HL-60/S4 treated with retinoic acid at 250 ng/mL for 4 days and 3 days (cell line): ENCODE measurements at regions not wholly inside any gene's neighbourhood (a gene's known extent, or its start where the extent isn't known, plus 50 kb on each side); places are given as distances from the start of the nearest gene placed in this dataset.

Experiments used
- in situ Hi-C: fragments of 300-500 bp; cut with MboI; formaldehyde crosslinking; loops from 2 replicates; pipeline ENCODE4 v1.7.0; 2022; ENCODE audit warnings: low sequenced_read_pairs

DNA sequence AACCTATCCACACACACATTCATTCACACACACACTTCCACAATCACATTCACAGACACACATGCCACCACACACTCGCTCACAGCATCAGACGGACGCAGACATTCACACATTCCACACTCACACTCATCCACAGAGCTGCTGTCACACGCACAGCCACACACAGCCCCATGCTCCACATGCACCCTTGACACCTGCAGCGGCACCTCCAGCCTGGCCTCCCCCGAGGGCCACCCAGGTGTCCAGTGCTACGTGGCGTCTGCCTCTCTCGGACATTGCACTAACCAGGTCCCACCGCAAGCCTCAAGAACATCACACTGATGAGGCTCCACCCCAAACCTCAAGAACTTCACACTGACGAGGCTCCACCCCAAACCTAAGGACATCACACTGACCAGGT lies 155.2 kb downstream of the RBFOX3 start:
- in situ Hi-C loops, result no loop called here

DNA sequence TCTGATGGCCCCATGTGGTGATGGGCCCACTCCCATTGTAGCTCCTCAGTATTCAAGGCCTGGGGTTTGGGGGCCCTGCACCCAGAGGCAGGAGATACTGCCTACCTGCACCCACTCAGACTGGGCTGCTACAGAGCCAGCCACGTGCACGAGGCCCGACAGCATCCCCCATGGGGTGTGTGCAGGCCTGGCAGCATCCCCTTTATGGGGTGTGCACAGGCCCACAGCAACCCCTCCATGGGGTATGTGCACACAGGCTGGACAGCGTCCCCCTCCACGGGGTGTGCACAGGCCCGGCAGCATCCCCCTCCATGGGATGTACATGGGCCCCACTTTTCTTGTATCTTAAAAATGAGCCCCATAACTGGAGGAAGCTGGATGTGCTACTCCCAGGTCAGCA lies 156.0 kb downstream of the RBFOX3 start:
- in situ Hi-C loops, result no loop called here

DNA sequence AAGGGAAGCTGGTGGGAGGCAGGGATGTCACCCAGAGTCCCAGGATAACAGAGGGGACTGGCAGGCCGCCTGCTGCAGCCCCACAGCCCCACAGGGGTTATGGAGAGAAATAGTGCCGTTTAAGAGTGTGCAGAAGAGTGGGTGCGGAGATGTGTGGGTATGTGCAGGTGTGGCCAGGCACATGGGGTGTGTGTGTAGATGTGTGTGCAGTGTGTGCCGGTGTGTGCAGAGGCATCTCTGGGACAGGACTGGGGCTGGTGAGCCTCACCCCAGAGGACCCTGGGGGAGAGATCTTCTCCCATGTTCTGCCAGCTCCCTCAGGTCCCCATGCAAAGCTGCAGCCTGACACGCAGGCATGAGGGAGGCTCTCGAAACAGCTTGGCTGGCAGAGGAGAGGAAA lies 157.4 kb downstream of the RBFOX3 start:
- in situ Hi-C loops, result no loop called here

DNA sequence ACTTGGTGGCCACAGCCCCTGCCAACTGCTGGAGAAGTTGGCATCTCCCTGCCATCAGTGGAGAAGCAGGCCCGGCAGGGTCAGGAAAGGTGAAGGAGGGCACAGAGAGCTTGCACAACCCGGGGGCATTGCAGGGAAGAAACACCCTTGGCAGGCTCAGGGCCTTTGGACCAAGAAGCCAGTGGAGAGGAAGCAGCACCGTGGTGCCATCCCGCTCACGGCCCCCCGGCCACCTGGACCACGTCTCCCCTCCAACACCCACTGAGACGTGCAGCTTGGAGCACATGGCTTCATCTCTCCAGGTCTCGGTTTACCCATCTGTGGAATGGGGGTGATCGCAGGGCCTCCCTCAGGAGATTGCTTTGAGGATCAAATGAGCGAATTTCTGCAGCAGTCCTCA lies 158.1 kb downstream of the RBFOX3 start:
- in situ Hi-C loops, result no loop called here

DNA sequence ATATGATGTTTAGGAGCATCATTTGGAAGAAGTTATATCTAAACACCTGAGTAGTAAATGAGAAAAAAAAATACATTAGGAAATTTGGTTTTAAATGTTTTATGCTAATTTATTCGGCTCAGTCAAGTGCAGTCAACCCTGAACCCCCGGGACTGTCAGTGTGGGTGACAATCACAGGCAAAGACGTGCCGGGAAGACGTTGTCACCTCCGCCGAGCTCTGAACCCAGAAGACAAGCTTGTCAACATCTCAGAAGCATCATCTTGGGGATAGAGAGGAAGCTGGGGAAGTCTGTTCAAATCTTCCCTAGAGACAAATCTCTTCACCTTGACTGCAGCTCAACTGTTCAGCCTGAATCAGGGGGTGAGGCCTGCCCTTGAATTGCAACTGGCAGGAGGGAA lies 159.7 kb downstream of the RBFOX3 start:
- in situ Hi-C loops, result no loop called here

DNA sequence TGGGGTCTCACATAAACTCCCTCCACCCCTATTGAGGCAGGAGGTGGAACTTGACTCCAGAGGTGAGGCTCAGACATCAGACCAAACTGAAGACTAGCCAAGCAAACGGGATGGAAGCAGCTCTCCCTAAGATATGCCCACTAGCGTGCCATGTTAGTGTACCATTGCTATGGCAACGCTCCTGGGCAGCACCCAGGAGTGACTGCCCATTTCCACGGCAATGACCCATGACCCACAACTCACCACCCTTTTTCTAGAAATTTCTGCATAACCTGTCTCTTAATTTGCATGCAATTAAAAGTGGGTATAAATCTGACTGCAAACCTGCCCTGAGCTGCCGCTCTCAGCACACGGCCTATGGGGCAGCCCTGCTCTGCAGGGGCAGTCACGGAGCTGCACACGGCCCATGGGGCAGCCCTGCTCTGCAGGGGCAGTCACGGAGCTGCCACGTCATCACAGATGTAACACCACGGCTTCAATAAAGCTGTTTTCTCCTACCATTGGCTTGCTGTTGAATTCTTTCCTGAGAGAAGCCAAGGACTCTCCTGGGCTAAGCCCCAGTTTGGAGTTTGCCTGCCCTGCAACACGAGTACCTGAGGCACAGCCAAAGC lies 164.3 kb downstream of the RBFOX3 start:
- in situ Hi-C loops, result no loop called here

DNA sequence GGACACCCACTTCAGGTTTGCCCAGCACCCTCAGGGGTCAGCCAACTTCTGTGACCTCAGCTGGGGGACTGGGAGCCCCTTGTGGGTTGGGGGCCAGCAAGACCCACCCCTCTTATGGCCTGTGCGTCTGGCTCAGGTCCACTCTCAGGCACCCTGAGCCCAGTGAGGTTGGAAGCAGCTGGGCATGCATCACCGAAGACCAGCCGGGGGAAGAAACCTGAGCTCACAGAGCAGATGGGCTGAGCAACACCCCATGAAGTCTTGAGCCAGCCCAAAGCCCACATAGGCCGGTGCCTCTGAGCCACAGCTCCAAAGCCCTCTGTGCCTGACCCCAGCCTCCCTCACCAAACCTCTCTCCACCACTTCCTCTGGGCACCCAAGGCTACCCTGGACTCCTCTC lies 166.7 kb downstream of the RBFOX3 start:
- in situ Hi-C loops, result no loop called here

DNA sequence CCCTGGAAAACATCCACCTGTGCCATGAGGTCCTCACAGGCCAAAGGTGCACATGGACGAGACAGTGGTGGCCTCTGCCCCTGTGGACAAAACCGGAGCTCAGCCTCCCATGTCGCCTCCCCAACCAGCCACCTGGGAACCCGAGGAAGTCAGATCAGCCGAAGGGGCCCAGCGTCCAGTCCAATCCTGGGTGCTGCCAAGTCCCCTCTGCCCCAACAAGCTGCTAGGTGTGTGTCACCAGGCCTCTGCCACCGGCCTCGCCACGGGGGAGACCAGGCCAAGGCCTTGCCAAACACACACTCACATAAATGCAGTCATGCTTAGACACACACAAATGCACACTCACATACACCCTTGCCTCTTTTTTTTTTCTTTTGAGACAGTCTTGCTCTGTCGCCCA lies 167.8 kb downstream of the RBFOX3 start:
- in situ Hi-C loops, result no loop called here

DNA sequence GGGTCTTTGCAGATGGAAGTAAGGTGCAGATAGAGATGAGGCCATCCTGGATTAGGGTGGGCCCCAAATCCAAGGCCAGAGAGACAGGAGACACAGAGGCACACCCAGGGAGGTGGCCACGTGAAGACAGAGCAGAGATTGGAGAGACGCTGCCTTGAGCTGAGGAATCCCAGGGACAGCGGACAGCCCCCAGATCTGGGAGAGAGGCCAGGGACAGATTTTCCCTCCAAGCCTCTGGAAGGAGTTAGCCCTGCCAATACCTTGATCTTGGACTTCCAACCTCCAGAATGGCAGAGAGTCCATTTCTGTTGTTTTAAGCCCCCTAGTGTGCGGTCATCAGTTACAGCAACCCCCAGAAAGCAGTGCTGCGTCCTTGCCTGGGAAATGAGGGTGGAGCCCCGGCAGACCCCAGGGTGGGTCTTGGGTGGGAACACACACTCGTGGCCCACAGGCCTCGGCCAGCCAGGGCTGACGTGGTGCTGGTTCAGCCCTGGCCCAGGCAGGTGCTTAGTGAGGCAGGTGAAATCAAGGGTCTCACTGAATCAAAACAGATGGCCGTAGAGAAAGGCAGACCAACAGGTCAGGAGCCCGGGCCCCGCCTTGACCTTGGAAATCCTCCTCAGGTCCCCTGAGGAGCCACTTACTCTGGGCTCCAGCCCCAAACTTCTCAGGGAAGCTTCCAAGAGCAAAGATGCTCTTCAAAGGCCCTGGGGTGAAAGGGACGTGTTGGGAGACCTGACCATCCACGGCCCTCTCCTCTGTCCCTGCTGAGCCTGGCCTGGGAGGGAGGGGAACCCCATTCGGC lies 169.3 kb downstream of the RBFOX3 start:
- in situ Hi-C loops, result no loop called here

DNA sequence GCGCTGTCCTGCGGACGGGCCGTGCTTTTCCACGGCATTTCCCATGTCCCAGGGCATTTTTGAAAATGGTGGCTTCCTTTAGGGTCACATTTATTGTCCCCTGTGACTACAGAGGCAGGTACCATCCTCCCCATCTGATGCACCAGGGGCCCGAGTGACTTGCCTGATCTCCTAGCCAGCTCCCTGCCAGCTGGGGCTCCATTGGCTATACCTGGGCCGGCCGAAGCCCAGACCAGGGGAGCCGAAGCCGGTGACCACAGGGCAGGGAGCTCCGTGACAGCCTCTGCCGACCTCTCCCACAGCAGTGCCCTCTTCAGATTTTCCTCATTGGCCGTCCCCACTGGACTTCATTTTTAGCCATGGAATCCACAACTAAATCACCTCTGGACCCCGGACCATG lies 170.6 kb downstream of the RBFOX3 start:
- in situ Hi-C loops, result no loop called here

DNA sequence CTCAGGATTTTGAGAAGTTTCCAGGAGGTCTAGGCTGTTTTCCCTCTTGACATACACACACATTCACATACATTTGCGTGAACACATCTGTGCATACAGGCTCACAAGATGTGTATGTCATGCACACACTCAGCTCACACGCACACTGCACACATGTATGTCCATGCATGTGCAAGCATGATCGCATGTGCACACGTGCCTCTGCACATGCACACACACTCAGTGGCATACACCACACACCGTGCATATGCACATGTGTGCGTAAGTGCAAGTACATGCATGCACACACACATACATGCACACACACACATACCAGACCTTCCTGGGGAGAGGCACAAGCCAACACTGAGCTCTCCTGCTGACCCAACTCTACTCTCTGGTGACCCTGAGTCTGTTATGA lies 171.4 kb downstream of the RBFOX3 start:
- in situ Hi-C loops, result no loop called here

DNA sequence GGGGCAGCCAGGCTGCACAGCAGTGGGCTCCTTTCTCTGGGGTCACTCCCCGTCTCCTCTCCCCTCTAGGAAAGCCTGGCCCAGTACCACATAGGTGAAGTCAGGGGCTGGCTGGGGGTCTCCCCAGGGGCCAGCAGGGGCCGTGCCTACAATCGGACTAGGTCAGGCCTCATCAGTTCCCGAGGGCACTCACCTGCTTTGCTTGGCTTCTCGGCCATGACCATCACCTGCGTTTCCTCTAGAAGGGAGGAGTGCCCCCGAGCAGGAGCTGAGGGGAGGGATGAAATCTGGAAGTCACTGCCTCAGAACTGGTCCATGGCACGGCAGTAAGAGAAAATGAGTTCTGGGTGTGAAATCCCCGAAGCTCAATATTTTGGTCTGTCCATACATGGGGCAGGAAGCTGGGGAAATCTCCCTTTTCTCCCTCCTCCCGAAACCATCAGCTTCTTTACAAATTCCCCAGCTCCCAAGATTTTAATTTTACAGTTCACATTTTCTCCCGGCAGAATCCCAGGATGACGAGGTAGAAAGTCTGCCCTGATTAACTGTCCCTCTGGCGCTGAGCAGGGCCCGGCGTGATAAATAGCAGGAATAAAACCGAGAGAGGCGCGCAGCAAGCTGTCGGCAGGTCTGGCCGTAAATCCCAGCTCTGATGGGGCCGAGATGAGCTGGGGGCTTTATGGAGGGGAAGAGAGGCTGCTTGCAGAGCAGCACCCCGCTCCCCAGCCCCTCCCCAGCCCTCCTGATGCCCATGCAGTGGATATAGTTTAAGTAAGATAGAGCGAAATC lies 172.1 kb downstream of the RBFOX3 start:
- in situ Hi-C loops, result no loop called here

DNA sequence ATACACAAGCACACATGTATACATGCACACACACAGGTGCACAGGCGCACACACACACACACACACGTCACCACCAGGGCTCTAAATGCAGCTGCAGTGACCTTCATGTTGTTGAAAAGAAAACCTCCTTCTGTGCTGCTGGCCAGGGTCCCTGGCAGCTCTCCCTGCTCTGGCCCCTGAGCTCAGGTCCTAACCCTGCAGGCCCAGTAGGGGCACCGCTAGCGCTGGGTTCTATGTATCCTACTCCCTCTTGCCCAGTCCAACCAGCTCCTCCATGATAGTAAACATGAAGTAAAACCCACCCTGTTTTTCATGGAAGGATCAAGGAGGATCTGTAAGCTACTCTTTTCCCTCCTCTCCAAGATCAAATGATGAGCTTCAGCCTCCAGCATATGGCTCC lies 172.8 kb downstream of the RBFOX3 start:
- in situ Hi-C loops, result no loop called here

DNA sequence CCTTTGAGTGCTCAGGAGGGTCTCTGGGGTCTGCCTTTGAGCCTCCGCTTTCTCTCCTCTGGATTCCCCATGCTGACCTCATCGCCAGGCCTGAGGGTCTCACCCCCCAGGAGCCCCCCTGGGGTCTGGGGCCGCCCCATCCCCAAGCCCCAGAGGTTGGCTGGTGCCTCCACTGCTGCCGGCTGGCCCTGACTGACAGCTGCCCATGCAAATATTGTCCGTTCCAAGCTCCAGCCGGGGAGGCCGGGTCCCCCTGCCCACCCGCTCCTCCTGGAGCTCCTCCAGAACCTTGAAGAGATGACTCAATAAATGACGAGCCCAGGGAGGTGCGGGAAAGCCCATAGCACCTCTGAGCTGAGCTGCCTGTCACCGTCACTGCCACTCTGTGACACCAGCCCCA lies 173.8 kb downstream of the RBFOX3 start:
- in situ Hi-C loops, result no loop called here

DNA sequence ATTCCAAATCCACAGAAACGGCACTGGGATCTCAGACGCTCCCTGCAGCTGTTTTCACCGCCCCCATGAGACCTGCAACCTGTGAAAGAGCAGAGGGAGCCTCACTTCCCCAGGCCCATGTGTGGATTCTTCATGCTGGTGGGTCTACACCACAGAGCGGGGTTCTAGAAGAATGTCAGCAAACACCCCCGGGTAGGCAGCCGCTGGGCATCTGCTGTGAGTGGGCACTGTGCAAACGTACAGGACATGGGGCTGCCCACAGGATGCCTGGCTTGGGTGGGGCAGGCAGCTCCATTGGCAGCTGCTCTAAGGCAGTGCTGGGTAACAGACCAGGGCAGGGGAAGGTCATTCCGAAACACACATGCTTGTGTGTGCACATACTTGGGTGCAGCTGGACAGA lies 174.9 kb downstream of the RBFOX3 start:
- in situ Hi-C loops, result no loop called here

DNA sequence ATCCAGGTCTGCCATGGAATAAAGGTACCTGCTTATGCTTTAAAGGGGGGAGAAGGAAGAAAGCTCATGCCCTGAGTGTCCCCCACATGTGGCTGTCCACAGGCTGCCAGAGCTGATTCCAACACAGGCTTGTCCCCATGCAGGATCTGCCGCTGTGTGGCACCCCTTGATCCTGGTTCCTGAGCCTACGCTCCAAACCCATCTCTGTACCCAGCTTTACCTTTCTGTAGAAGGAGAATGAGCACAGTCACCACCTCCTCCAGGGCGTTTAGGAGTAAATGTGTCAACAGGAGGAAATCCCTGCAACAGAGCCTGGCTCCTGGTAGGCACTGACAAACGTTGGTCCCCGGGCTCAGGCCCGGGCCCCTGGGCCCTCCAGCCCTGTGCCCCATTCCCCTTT lies 175.6 kb downstream of the RBFOX3 start:
- in situ Hi-C loops, result no loop called here

DNA sequence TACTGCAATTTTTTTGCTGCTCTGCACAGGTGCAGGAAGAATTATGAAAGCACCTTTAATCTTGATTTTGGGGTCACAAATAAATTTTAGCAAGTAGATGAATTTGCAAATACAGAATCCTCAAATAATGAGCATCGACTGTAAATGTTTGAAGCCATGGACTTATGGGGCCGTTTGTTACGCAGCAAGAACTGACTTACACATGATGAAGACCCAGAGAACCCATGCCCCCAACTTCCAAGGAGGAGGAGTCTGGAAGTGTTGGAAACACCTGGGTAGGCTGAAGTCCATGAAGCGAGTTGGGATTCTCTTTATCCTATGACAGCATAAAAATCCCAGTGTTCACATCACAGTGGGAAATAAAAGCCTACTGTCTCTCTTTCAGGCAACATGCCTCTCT lies 176.6 kb downstream of the RBFOX3 start:
- in situ Hi-C loops, result no loop called here

DNA sequence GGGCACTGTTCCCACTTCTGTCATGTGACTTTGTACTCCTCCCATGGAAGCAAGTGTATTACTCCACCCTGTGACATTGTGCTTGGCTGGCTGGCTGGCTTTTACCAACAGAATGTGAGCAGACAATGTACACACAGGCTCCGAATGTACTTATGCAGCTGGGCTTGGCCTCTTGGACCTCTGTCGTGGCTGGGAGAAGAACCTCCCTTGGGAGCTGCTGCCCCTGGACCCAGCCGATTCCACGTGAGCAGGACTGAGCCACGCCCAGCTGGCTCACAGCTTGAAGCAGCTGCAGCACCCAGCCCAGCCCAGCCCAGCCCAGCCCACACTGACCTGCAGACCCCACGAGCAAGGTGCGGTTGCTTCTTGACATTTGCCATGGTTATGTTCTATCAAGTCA lies 177.5 kb downstream of the RBFOX3 start:
- in situ Hi-C loops, result no loop called here

DNA sequence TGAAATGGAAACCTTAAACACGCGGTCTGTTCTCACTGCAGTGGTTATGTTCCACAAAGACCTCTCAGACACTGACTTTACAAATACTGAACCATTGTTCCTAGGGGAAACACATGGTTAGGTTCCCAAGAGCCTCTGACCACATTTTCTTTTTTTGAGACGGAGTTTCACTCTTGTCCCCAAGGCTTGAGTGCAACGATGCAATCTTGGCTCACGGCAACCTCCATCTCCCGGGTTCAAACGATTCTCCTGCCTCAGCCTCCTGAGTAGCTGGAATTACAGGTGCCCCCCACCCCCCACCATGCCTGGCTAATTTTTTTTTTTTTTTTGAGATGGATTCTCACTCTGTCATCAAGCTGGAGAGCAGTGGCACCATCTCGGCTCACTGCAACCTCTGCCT lies 179.7 kb downstream of the RBFOX3 start:
- in situ Hi-C loops, result no loop called here

DNA sequence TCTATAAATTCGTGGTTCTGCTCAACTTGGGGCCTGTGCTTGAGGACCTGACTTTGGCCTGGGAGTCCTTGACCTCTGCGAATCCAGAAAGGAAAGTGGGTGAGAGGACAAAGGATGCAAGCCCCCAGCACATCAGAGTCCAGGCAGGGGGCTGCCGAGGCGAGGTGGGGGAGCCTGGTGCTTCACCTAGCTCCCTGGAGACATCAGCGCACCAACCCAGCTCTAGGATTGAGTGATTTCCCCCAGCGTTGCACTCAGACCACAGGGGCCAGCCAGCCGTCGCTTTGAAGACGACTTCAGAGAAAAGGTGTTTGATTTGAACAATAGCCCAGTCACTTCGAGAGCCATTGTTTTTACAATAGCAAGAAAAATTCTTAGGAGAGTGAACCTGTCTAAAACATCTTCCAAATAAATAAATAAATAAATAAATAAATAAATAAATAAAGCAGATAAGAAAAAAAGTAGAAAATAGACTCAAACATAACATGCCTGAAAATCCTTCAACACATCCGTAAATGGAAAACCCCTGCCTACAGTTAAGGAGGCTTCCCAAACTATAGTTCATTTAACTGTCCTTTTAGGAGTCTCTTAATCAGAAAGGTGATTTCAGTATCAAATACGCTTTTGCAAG lies 180.9 kb downstream of the RBFOX3 start:
- in situ Hi-C loops, result no loop called here

DNA sequence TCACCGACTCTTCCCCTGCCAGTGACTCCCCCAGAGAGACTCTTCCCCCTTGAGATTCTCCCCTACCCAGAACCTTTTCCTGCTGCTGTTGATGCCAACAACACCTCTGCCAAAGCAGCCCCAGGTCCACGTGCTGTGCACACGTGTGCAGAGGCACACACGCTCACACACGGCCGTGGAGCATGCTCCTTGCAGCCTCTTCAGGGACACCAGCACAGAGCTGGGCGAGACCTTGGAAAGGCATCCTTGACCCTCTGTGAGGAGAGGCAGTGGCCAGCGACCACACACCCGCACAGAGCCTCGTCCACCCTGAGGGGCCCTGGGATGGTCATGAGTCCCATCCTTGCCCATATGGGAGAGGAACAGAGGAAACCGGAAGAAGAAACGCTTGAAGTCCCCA lies 181.9 kb downstream of the RBFOX3 start:
- in situ Hi-C loops, result no loop called here
